Ureter (tissue), 1 donor: ENCODE measurements at regions not wholly inside any gene's neighbourhood (a gene's known extent, or its start where the extent isn't known, plus 50 kb on each side); places are given as distances from the start of the nearest gene placed in this dataset.

Source experiments
- DNase-seq: peaks from one replicate; pipeline ENCODE4 v3.0.0-alpha.2; 2020; ENCODE audit warnings: low spot score
- donor health status: DM: yes; HTN: yes; CAD: no.

- no peak for DNase-seq
These were observed 295.8 kb downstream of the SP3 start for GRCh38 chr2:173669271-173669853.

GRCh38 chr2:173669888-173670287 is 295.3 kb downstream of the SP3 start:
- DNase-seq, result no peak

GRCh38 chr2:173672573-173673340 is 292.4 kb downstream of the SP3 start:
- no peak for DNase-seq

GRCh38 chr2:173673640-173674039 is 291.5 kb downstream of the SP3 start:
- no peak for DNase-seq

GRCh38 chr2:173676647-173677046 is 288.5 kb downstream of the SP3 start:
- no peak for DNase-seq

GRCh38 chr2:173678186-173678585 is 287.0 kb downstream of the SP3 start:
- DNase-seq, result no peak

- no peak for DNase-seq
These were observed 284.6 kb downstream of the SP3 start for GRCh38 chr2:173680574-173680973.

GRCh38 chr2:173681881-173682650 is 283.1 kb downstream of the SP3 start:
- DNase-seq, result no peak

- DNase-seq, result no peak
These were observed 280.2 kb downstream of the SP3 start for GRCh38 chr2:173684896-173685459.

GRCh38 chr2:173690349-173690748 is 274.8 kb downstream of the SP3 start:
- no peak for DNase-seq

- no peak for DNase-seq
These were observed 273.1 kb downstream of the SP3 start for GRCh38 chr2:173692068-173692467.

GRCh38 chr2:173693044-173693589 is 272.1 kb downstream of the SP3 start:
- DNase-seq, result no peak

GRCh38 chr2:173696274-173696673 is 268.9 kb downstream of the SP3 start:
- DNase-seq, result no peak

GRCh38 chr2:173697929-173698328 is 267.2 kb downstream of the SP3 start:
- DNase-seq, result no peak

- DNase-seq, result no peak
These were observed 259.5 kb downstream of the SP3 start for GRCh38 chr2:173705656-173706055.

- no peak for DNase-seq
These were observed 258.2 kb downstream of the SP3 start for GRCh38 chr2:173706936-173707335.

- no peak for DNase-seq
These were observed 256.4 kb downstream of the SP3 start for GRCh38 chr2:173708806-173709205.

GRCh38 chr2:173711816-173712215 is 253.4 kb downstream of the SP3 start:
- DNase-seq, result no peak

- no peak for DNase-seq
These were observed 251.1 kb downstream of the SP3 start for GRCh38 chr2:173713904-173714555.

- no peak for DNase-seq
These were observed 249.7 kb downstream of the SP3 start for GRCh38 chr2:173715441-173715840.

- no peak for DNase-seq
These were observed 248.6 kb downstream of the SP3 start for GRCh38 chr2:173716458-173717052.
